Neural crest cell (in vitro differentiated cells): ENCODE measurements at regions not wholly inside any gene's neighbourhood (a gene's known extent, or its start where the extent isn't known, plus 50 kb on each side); places are given as distances from the start of the nearest gene placed in this dataset.

Experiments
- DNase-seq: peaks from one replicate; pipeline ENCODE4 v3.0.0; 2021; ENCODE audit warnings: low read depth, mixed read lengths, low spot score
- H3K27ac Mint-ChIP-seq: one replicate; pipeline ENCODE4 v1.8.0; 2021; ENCODE audit warnings: mild to moderate bottlenecking, mixed read lengths; ENCODE audit not compliant: unreplicated experiment
- H3K27me3 Mint-ChIP-seq: 2 replicates; pipeline ENCODE4 v1.8.0; 2021; ENCODE audit warnings: low read depth, mild to moderate bottlenecking, mixed read lengths
- H3K36me3 Mint-ChIP-seq: 2 replicates; pipeline ENCODE4 v1.8.0; 2021; ENCODE audit warnings: low read depth, mild to moderate bottlenecking, mixed read lengths
- H3K4me1 Mint-ChIP-seq: 2 replicates; pipeline ENCODE4 v1.8.0; 2021; ENCODE audit warnings: mixed read lengths
- H3K4me3 Mint-ChIP-seq: one replicate; pipeline ENCODE4 v1.8.0; 2021; ENCODE audit warnings: mild to moderate bottlenecking, mixed read lengths
- H3K9me3 Mint-ChIP-seq: 2 replicates; pipeline ENCODE4 v1.8.0; 2021; ENCODE audit warnings: mixed read lengths
- CTCF ChIP-seq: fragments of 200-600 bp; sonication (generic); conservative IDR thresholded peaks from 2 replicates; pipeline ENCODE4 v1.5.0; 2021; ENCODE audit warnings: antibody characterized with exemption, mild to moderate bottlenecking

GRCh38 chr15:39209548-39210211 lies 371.2 kb upstream of the THBS1 start:
- H3K4me3 Mint-ChIP-seq = no peak overlapping the region

GRCh38 chr15:39211108-39211979 lies 369.5 kb upstream of the THBS1 start:
- H3K36me3 Mint-ChIP-seq = peaks cover 9% of the 10 kb centered on the region

More at GRCh38 chr15:39209548-39210211, 371.2 kb upstream of the THBS1 start:
- no peak for TF ChIP-seq CTCF
- H3K36me3 Mint-ChIP-seq = peaks cover 9% of the 10 kb centered on the region
- peaks cover 22% of the 10 kb centered on the region for H3K9me3 Mint-ChIP-seq
- no peak for DNase-seq
- no peak overlapping the region for H3K27ac Mint-ChIP-seq
- peaks cover 15% of the 10 kb centered on the region for H3K4me1 Mint-ChIP-seq
- no peaks in the 10 kb centered on the region for H3K27me3 Mint-ChIP-seq

GRCh38 chr15:39213385-39213840 lies 367.5 kb upstream of the THBS1 start:
- H3K36me3 Mint-ChIP-seq = peaks cover 9% of the 10 kb centered on the region
- H3K4me3 Mint-ChIP-seq = peak overlapping the region; percentile 45
- DNase-seq = peak; percentile 27
- H3K9me3 Mint-ChIP-seq = peaks cover 24% of the 10 kb centered on the region
- H3K4me1 Mint-ChIP-seq = peaks cover 15% of the 10 kb centered on the region
- peak overlapping the region; percentile 98 for H3K27ac Mint-ChIP-seq
- no peak for TF ChIP-seq CTCF
- H3K27me3 Mint-ChIP-seq = no peaks in the 10 kb centered on the region

More at GRCh38 chr15:39211108-39211979, 369.5 kb upstream of the THBS1 start:
- H3K9me3 Mint-ChIP-seq = peaks cover 22% of the 10 kb centered on the region
- no peak for DNase-seq
- no peaks in the 10 kb centered on the region for H3K27me3 Mint-ChIP-seq
- H3K27ac Mint-ChIP-seq = no peak overlapping the region
- peaks cover 15% of the 10 kb centered on the region for H3K4me1 Mint-ChIP-seq
- TF ChIP-seq CTCF = no peak
- H3K4me3 Mint-ChIP-seq = no peak overlapping the region

DNA sequence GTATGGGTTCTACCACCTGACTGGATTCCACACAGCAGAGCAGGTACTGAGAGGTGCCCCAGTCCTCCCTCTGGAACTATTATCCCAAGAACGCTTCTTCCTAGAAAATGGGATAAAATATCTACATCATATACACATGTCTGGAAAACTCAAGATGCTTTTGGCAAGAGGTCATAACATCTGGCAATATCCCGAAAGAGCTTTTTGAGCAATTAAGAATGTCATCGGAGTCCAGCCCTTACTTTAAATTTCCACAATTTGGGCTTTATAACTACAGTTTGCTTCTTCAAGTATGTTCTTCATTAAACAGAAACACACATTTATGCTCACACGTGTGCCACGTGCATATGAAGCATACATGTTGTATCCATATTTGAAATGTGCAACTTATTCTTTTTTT lies 365.9 kb upstream of the THBS1 start:
- H3K4me3 Mint-ChIP-seq = no peak overlapping the region
- H3K9me3 Mint-ChIP-seq = peaks cover 23% of the 10 kb centered on the region
- no peak for DNase-seq

DNA sequence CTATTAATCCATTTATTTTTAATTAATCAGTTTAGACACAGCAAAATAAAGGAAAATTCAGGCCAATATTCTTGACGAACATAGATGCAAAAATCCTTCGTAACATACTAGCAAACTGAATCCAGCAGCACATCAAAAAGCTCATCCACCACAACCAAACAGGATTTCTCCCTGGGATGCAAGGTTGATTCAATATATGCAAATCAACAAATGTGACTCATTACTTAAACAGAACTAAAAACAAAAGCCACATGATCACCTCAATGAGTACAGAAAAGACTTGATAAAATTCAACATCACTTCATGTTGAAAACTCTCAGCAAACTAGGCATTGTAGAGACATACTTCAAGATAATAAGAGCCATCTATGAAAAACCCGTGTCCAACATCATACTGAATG lies 364.1 kb upstream of the THBS1 start:
- no peak for TF ChIP-seq CTCF
- peak overlapping the region; percentile 16 for H3K27ac Mint-ChIP-seq
- no peak overlapping the region for H3K4me3 Mint-ChIP-seq
- H3K27me3 Mint-ChIP-seq = no peaks in the 10 kb centered on the region
- peaks cover 10% of the 10 kb centered on the region for H3K36me3 Mint-ChIP-seq
- peaks cover 13% of the 10 kb centered on the region for H3K9me3 Mint-ChIP-seq
- H3K4me1 Mint-ChIP-seq = peaks cover 15% of the 10 kb centered on the region
- DNase-seq = no peak

More for the DNA sequence above, 365.9 kb upstream of the THBS1 start:
- no peaks in the 10 kb centered on the region for H3K27me3 Mint-ChIP-seq
- peak overlapping the region; percentile 63 for H3K27ac Mint-ChIP-seq
- peaks cover 11% of the 10 kb centered on the region for H3K36me3 Mint-ChIP-seq
- no peak for TF ChIP-seq CTCF
- H3K4me1 Mint-ChIP-seq = peaks cover 15% of the 10 kb centered on the region
